ENCODE measurements at regions not wholly inside any gene's neighbourhood (a gene's known extent, or its start where the extent isn't known, plus 50 kb on each side); places are given as distances from the start of the nearest gene placed in this dataset.
"Not testable (repeated sequence)": the region's sequence is repeated elsewhere in the genome, so short reads cannot be mapped to it uniquely, and the experiment has no call there.

DNA sequence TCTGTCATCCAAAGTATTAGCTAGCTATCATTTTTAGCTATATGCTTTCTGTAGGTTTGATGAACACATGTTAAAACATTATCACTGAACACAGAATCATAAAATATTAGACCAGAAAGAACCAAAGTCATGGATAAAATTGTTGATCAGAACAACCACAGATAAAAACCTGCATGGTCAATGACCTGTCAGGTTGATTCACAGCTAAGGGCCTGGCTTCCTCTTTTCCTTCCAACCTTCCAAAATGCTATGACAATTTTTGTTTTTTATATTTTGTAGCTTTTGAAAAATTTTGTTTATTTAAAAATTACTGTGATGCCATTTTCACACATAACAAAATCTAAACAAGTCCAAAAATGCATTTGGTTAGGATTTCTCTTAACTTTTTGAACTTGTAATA, 444.4 kb upstream of the CHRM2 start:
- H3K36me3 ChIP-seq (ENCODE audit: insufficient read depth, low read length, poor library complexity, severe bottlenecking), result no peaks in the 10 kb centered on the region
- H3K4me3 ChIP-seq (ENCODE audit: low read depth, low read length, poor library complexity, severe bottlenecking), result no peak overlapping the region
- no peaks in the 10 kb centered on the region for H3K4me1 ChIP-seq (ENCODE audit: insufficient read depth, low read length, poor library complexity, severe bottlenecking)
- no peak for TF ChIP-seq EZH2 (IDR thresholded peaks at IDR 0.05; ENCODE audit: borderline replicate concordance, low read depth, low read length, poor library complexity, severe bottlenecking)
- TF ChIP-seq, protein P1, sequence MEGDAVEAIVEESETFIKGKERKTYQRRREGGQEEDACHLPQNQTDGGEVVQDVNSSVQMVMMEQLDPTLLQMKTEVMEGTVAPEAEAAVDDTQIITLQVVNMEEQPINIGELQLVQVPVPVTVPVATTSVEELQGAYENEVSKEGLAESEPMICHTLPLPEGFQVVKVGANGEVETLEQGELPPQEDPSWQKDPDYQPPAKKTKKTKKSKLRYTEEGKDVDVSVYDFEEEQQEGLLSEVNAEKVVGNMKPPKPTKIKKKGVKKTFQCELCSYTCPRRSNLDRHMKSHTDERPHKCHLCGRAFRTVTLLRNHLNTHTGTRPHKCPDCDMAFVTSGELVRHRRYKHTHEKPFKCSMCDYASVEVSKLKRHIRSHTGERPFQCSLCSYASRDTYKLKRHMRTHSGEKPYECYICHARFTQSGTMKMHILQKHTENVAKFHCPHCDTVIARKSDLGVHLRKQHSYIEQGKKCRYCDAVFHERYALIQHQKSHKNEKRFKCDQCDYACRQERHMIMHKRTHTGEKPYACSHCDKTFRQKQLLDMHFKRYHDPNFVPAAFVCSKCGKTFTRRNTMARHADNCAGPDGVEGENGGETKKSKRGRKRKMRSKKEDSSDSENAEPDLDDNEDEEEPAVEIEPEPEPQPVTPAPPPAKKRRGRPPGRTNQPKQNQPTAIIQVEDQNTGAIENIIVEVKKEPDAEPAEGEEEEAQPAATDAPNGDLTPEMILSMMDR (conservative IDR thresholded peaks at IDR 0.05; ENCODE audit: low read depth, low read length), result no peak
- intact Hi-C loops (cut with micrococcal nuclease; ENCODE audit: unreplicated experiment), result no loop called here
- no peak for DNase-seq (ENCODE audit: low spot score)
- no peak overlapping the region for H3K27ac ChIP-seq (ENCODE audit: low read depth, low read length, poor library complexity, severe bottlenecking)
- H3K9me3 ChIP-seq (ENCODE audit: low read depth, low read length, poor library complexity, severe bottlenecking), result no peaks in the 10 kb centered on the region
- H3K27me3 ChIP-seq (replicated peaks; ENCODE audit: insufficient read depth, low read depth, low read length, poor library complexity), result no peaks in the 10 kb centered on the region
- BruUV-seq (replicated peaks), result no TSS peak
- ChIA-PET POLR2A (ENCODE audit: low non-redundant PET) (no interaction called here), CTCF (no interaction called here)

DNA sequence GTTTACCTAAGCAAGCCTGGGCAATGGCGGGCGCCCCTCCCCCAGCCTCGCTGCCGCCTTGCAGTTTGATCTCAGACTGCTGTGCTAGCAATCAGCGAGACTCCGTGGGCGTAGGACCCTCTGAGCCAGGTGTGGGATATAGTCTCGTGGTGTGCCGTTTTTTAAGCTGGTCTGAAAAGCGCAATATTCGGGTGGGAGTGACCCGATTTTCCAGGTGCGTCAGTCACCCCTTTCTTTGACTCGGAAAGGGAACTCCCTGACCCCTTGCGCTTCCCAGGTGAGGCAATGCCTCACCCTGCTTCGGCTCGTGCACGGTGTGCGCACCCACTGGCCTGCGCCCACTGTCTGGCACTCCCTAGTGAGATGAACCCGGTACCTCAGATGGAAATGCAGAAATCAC, 442.6 kb upstream of the MTPN start:
- H3K27ac ChIP-seq (ENCODE audit: low read depth, low read length, poor library complexity, severe bottlenecking); H3K9me3 ChIP-seq (ENCODE audit: low read depth, low read length, poor library complexity, severe bottlenecking); DNase-seq (ENCODE audit: low spot score); BruUV-seq (replicated peaks); CTCF ChIA-PET; H3K4me1 ChIP-seq (ENCODE audit: insufficient read depth, low read length, poor library complexity, severe bottlenecking); H3K4me3 ChIP-seq (ENCODE audit: low read depth, low read length, poor library complexity, severe bottlenecking); intact Hi-C loops (cut with micrococcal nuclease; ENCODE audit: unreplicated experiment); POLR2A ChIA-PET (ENCODE audit: low non-redundant PET); H3K27me3 ChIP-seq (replicated peaks; ENCODE audit: insufficient read depth, low read depth, low read length, poor library complexity); H3K36me3 ChIP-seq (ENCODE audit: insufficient read depth, low read length, poor library complexity, severe bottlenecking): not testable (repeated sequence)

DNA sequence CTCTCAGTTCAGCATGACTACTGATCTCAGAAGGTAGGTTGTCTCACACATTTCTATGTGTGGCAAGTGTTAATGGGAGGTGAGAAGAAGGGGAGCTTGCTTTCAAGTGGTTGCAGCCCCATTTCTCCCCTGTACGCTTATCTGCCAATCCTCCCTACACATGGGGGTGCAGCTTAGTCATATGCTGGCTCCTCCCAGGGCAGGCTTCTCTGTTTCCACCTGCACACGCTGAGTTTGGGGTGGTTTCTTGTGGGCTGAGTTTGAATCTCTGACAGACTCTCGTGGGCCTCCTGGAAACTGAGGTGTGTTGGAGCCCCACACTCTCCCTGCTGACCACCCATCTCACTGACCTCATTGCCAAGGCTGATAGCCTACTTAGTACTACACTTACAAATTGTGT, 435.8 kb upstream of the MTPN start:
- intact Hi-C loops (cut with micrococcal nuclease; ENCODE audit: unreplicated experiment), result no loop called here
- no peak overlapping the region for H3K27ac ChIP-seq (ENCODE audit: low read depth, low read length, poor library complexity, severe bottlenecking)

More for the DNA sequence above, 435.8 kb upstream of the MTPN start:
- Histone ChIP-seq H3K9me3 (ENCODE audit: low read depth, low read length, poor library complexity, severe bottlenecking) (no peaks in the 10 kb centered on the region), H3K36me3 (ENCODE audit: insufficient read depth, low read length, poor library complexity, severe bottlenecking) (no peaks in the 10 kb centered on the region), H3K4me1 (ENCODE audit: insufficient read depth, low read length, poor library complexity, severe bottlenecking) (no peaks in the 10 kb centered on the region), H3K27me3 (replicated peaks; ENCODE audit: insufficient read depth, low read depth, low read length, poor library complexity) (no peaks in the 10 kb centered on the region), H3K4me3 (ENCODE audit: low read depth, low read length, poor library complexity, severe bottlenecking) (no peak overlapping the region)
- no TSS peak for BruUV-seq (replicated peaks)
- POLR2A ChIA-PET (ENCODE audit: low non-redundant PET), result no interaction called here
- TF ChIP-seq, protein P1 (conservative IDR thresholded peaks at IDR 0.05; ENCODE audit: low read depth, low read length), result no peak
- TF ChIP-seq EZH2 (IDR thresholded peaks at IDR 0.05; ENCODE audit: borderline replicate concordance, low read depth, low read length, poor library complexity, severe bottlenecking), result no peak
- CTCF ChIA-PET, result interaction anchor here (0.6 kb wide), 1 partner anchor 284 kb away, joined by 4 read pairs; no protein-coding TSS in a partner anchor
- DNase-seq (ENCODE audit: low spot score), result no peak

Measured in A673 (cell line).